SK-N-SH (cell line): ENCODE measurements at regions not wholly inside any gene's neighbourhood (a gene's known extent, or its start where the extent isn't known, plus 50 kb on each side); places are given as distances from the start of the nearest gene placed in this dataset.

Experiments
- CTCF ChIA-PET: fragments of 300-600, 350-600 bp; formaldehyde crosslinking; extraction: SDS; loops from one replicate; lab custom pipeline; 2021; lab: Yijun Ruan, JAX
- POLR2A ChIA-PET: fragments of 350-600 bp; sonication (Branson Sonifier 250); formaldehyde crosslinking; extraction: SDS; loops from one replicate; lab custom pipeline; 2020; ENCODE audit warnings: antibody characterized with exemption, inconsistent platforms; lab: Yijun Ruan, JAX
- DNase-seq: peaks from one replicate; pipeline ENCODE4 v3.0.0; 2012
- H2AFZ ChIP-seq: fragments of 200-600 bp; sonication (generic); 2 replicates; pipeline ENCODE4 v1.8.1; 2016; ENCODE audit warnings: antibody characterized with exemption, mild to moderate bottlenecking, low read depth
- H3F3A ChIP-seq: fragments of 200-600 bp; sonication (generic); replicated peaks from 2 replicates; pipeline ENCODE3; 2016; ENCODE audit warnings: antibody characterized with exemption, mild to moderate bottlenecking; ENCODE audit not compliant: insufficient read depth
- H3K27ac ChIP-seq, 2 experiments: fragments of 200-500 bp in 1 of 2; fragments of 200-600 bp in 1 of 2; sonication (Bioruptor generic) in 1 of 2; sonication (generic), shearing (Covaris generic) in 1 of 2; 2 replicates each; pipeline versions ENCODE4 v1.5.1 to v1.6.1; 2014 to 2016; ENCODE audit warnings: low read depth in 2 of 2, inconsistent platforms in 1 of 2, low read length in 1 of 2, mild to moderate bottlenecking in 1 of 2, mixed read lengths in 1 of 2
- H3K27me3 ChIP-seq: fragments of 200-600 bp; sonication (generic), shearing (Covaris generic); 2 replicates; pipeline ENCODE4 v1.6.1; 2016; ENCODE audit warnings: mixed run types; ENCODE audit not compliant: insufficient read depth
- H3K36me3 ChIP-seq, 2 experiments: fragments of 200-500 bp in 1 of 2; fragments of 200-600 bp in 1 of 2; sonication (Bioruptor generic) in 1 of 2; sonication (generic) in 1 of 2; replicated peaks in 1 of 2; 2 replicates each; pipeline versions ENCODE3 to v1.5.1; 2014 to 2016; ENCODE audit warnings: low read length in 1 of 2, mild to moderate bottlenecking in 1 of 2; ENCODE audit not compliant: insufficient read depth in 2 of 2, control insufficient read depth in 1 of 2
- H3K4me1 ChIP-seq, 2 experiments: fragments of 200-500 bp in 1 of 2; fragments of 200-600 bp in 1 of 2; sonication (Bioruptor generic) in 1 of 2; sonication (generic), shearing (Covaris generic) in 1 of 2; 2 replicates each; pipeline versions ENCODE4 v1.5.1 to v1.6.1; 2014 to 2016; ENCODE audit warnings: low read depth in 1 of 2, low read length in 1 of 2, mixed run types in 1 of 2; ENCODE audit not compliant: insufficient read depth in 2 of 2, control insufficient read depth in 1 of 2
- H3K4me2 ChIP-seq: fragments of 200-600 bp; sonication (generic), shearing (Covaris generic); 2 replicates; pipeline ENCODE4 v1.6.1; 2017; ENCODE audit warnings: mixed run types
- H3K4me3 ChIP-seq, 2 experiments: fragments of 200-500 bp in 1 of 2; fragments of 200-600 bp in 1 of 2; sonication (Bioruptor generic) in 1 of 2; sonication (generic), shearing (Covaris generic) in 1 of 2; 2 replicates each; pipeline versions ENCODE4 v1.5.1 to v1.8.1; 2014 to 2016; ENCODE audit warnings: low read depth in 2 of 2, inconsistent platforms in 1 of 2, low read length in 1 of 2, mild to moderate bottlenecking in 1 of 2, mixed read lengths in 1 of 2, moderate library complexity in 1 of 2
- H3K79me2 ChIP-seq: fragments of 200-600 bp; sonication (generic); 2 replicates; pipeline ENCODE4 v1.8.1; 2017; ENCODE audit warnings: mild to moderate bottlenecking; ENCODE audit not compliant: insufficient read depth
- H3K9ac ChIP-seq: fragments of 200-600 bp; sonication (generic); 2 replicates; pipeline ENCODE4 v1.6.1; 2017; ENCODE audit warnings: mixed run types
- H3K9me2 ChIP-seq: fragments of 200-600 bp; sonication (generic); 2 replicates; pipeline ENCODE4 v1.6.1; 2017; ENCODE audit warnings: mixed run types
- H3K9me3 ChIP-seq: fragments of 200-600 bp; sonication (generic); 2 replicates; pipeline ENCODE4 v1.6.1; 2017; ENCODE audit warnings: mixed run types, mild to moderate bottlenecking, moderate library complexity
- H4K20me1 ChIP-seq: fragments of 200-600 bp; sonication (generic); 2 replicates; pipeline ENCODE4 v1.6.1; 2017; ENCODE audit warnings: mild to moderate bottlenecking, mixed run types; ENCODE audit not compliant: insufficient read depth
- ELF1 ChIP-seq: IDR thresholded peaks from 2 replicates; pipeline ENCODE4 v1.4.0; 2012
- GATA2 ChIP-seq: sonication (generic); formaldehyde crosslinking; IDR thresholded peaks from 2 replicates; pipeline ENCODE4 v1.5.0; 2020; ENCODE audit warnings: mild to moderate bottlenecking, missing genetic modification reagents
- NRF1 ChIP-seq: IDR thresholded peaks from 2 replicates; pipeline ENCODE4 v1.6.1; 2012; ENCODE audit warnings: low read depth, mild to moderate bottlenecking, low read length
- POLR2AphosphoS5 ChIP-seq: IDR thresholded peaks from 2 replicates; pipeline ENCODE4 v1.6.1; 2012; ENCODE audit warnings: low read depth, low read length
- RFX5 ChIP-seq: IDR thresholded peaks from 2 replicates; pipeline ENCODE4 v1.6.1; 2012; ENCODE audit warnings: mild to moderate bottlenecking, improper control_type of control experiment, low read length
- RXRA ChIP-seq: IDR thresholded peaks from 2 replicates; pipeline ENCODE4 v1.4.0; 2012; ENCODE audit warnings: low read depth, mild to moderate bottlenecking, borderline replicate concordance
- SIN3A ChIP-seq: IDR thresholded peaks from 2 replicates; pipeline ENCODE4 v1.6.1; 2012; ENCODE audit warnings: low read depth, mild to moderate bottlenecking, low read length, moderate library complexity, borderline replicate concordance
- SMC3 ChIP-seq: IDR thresholded peaks from 2 replicates; pipeline ENCODE4 v1.6.1; 2012; ENCODE audit warnings: low read depth, low read length, improper control_type of control experiment
- TAF1 ChIP-seq: IDR thresholded peaks from 2 replicates; pipeline ENCODE4 v1.6.1; 2012; ENCODE audit warnings: low read depth, mild to moderate bottlenecking, low read length, moderate library complexity, borderline replicate concordance
- TCF12 ChIP-seq: IDR thresholded peaks from 2 replicates; pipeline ENCODE4 v1.4.0; 2012
- WGBS: methylation state at CpG from one replicate; pipeline ENCODE4 v1.1.6; 2017; ENCODE audit warnings: low lambda C conversion rate; 5-methylcytosine and 5-hydroxymethylcytosine counted together
- TF ChIP-seq, protein P1 (sequence below): IDR thresholded peaks from 2 replicates; pipeline ENCODE4 v1.4.0; 2012; ENCODE audit warnings: low read depth, borderline replicate concordance

DNA sequence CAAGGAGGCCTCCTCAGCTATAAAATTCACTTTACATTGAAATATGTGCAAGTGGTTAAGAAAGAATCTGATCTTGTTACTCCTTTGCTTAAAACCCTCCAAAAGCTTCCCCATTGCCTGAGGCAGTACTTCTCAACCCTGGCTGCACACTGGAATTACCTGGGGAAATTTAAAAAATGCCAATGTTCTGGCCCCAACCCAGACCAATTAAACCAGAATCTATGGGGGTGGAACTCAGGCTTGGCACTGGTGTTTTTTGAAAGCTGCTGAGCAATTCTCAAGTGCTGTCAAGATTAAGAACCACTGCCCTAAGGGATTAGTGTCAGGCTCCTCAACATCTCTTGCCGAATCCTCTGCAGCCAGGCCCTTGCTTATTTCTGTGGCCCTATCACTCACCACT is 269.6 kb downstream of the ELAVL2 start:
- no peak overlapping the region for H2AFZ ChIP-seq
- no peak overlapping the region for H3K4me3 ChIP-seq
- no peak overlapping the region for H3K9ac ChIP-seq
- CTCF ChIA-PET, result no interaction called here
- no peaks in the 10 kb centered on the region for H4K20me1 ChIP-seq
- H3K4me1 ChIP-seq, result peaks cover 0 to 1% of the 10 kb centered on the region in 2 experiments; a peak in 1 of 4 replicates
- TF ChIP-seq SMC3 (no peak), TCF12 (no peak)
- H3K4me2 ChIP-seq, result no peak overlapping the region
- no peaks in the 10 kb centered on the region for H3K36me3 ChIP-seq
- H3K9me3 ChIP-seq, result no peaks in the 10 kb centered on the region
- H3K27ac ChIP-seq, result no peak overlapping the region
- H3K79me2 ChIP-seq, result no peaks in the 10 kb centered on the region
- H3F3A ChIP-seq, result no peaks in the 10 kb centered on the region
- POLR2A ChIA-PET, result no interaction called here
- no peak for DNase-seq
- WGBS, result 38% methylated on average over 1 of the region's 1 CpG
- no peaks in the 10 kb centered on the region for H3K9me2 ChIP-seq
- H3K27me3 ChIP-seq, result no peaks in the 10 kb centered on the region

DNA sequence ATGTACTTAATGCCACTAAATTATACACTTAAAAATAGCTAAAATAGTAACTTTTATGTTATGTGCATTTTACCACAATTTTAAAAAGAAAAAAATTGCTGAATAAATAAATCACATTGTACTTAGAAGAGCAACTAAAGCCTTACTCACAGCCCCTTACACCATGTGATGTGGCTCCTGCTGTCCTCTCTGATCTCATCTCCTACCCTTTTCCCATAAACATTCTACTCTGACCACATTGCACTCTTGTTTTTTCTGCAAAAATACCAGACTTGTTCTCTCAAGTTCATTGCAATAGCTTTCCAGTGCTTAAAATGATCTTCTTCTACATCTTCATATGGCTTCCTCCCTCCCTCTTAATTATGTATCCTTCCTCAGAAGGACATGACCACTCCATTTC is 268.4 kb downstream of the ELAVL2 start:
- H3K4me2 ChIP-seq, result no peak overlapping the region
- H2AFZ ChIP-seq, result no peak overlapping the region
- no peaks in the 10 kb centered on the region for H3K27me3 ChIP-seq
- H4K20me1 ChIP-seq, result no peaks in the 10 kb centered on the region
- H3K9me2 ChIP-seq, result no peaks in the 10 kb centered on the region
- H3K9ac ChIP-seq, result no peak overlapping the region
- no peak for TF ChIP-seq ELF1
- TF ChIP-seq RFX5, result no peak
- no peak for TF ChIP-seq GATA2 (CRISPR knock-in tag)
- no peak for TF ChIP-seq TAF1
- no peak for TF ChIP-seq NRF1
- TF ChIP-seq, all 33 proteins: peak for 0
- H3K9me3 ChIP-seq, result no peaks in the 10 kb centered on the region
- H3K36me3 ChIP-seq, result no peaks in the 10 kb centered on the region
- H3K27ac ChIP-seq, result no peak overlapping the region
- no peak for DNase-seq
- H3K4me3 ChIP-seq, result no peak overlapping the region
- no peaks in the 10 kb centered on the region for H3K79me2 ChIP-seq
- ChIA-PET POLR2A (no interaction called here), CTCF (no interaction called here)
- H3K4me1 ChIP-seq, result no peaks in the 10 kb centered on the region
- H3F3A ChIP-seq, result no peaks in the 10 kb centered on the region

DNA sequence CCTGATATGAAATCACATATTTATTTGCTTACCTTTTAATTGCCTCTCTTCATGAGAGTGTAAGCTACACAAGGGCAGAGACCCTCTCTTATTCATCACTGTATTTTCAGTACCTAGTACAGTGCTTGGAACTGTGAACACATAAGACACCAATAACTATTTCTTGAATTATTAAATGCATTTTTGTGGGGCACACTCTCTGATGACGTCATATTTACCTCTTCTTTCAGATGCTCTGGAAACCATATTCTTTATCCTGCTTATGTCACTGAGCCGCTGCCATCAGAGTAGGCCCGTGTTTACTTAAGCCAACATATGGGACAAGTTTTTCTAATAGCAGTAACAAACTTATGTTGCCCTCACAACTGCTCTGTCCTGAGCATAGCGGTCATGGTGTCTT is 266.5 kb downstream of the ELAVL2 start:
- no peaks in the 10 kb centered on the region for H3K4me1 ChIP-seq
- H2AFZ ChIP-seq, result no peak overlapping the region
- H3K27ac ChIP-seq, result no peak overlapping the region
- ChIA-PET POLR2A (no interaction called here), CTCF (no interaction called here)
- no peak overlapping the region for H3K9ac ChIP-seq
- DNase-seq, result no peak
- no peaks in the 10 kb centered on the region for H3K79me2 ChIP-seq
- H3K4me2 ChIP-seq, result no peak overlapping the region
- H3K9me2 ChIP-seq, result no peaks in the 10 kb centered on the region
- H4K20me1 ChIP-seq, result no peaks in the 10 kb centered on the region
- WGBS, result 23% methylated on average over 4 of the region's 4 CpGs
- no peaks in the 10 kb centered on the region for H3F3A ChIP-seq
- TF ChIP-seq SMC3, result no peak
- no peak for TF ChIP-seq RXRA
- TF ChIP-seq SIN3A, result no peak
- TF ChIP-seq, protein P1, sequence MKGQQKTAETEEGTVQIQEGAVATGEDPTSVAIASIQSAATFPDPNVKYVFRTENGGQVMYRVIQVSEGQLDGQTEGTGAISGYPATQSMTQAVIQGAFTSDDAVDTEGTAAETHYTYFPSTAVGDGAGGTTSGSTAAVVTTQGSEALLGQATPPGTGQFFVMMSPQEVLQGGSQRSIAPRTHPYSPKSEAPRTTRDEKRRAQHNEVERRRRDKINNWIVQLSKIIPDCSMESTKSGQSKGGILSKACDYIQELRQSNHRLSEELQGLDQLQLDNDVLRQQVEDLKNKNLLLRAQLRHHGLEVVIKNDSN, result no peak
- no peak for TF ChIP-seq POLR2AphosphoS5
- H3K36me3 ChIP-seq, result no peaks in the 10 kb centered on the region
- no peak overlapping the region for H3K4me3 ChIP-seq
- no peaks in the 10 kb centered on the region for H3K27me3 ChIP-seq
- no peaks in the 10 kb centered on the region for H3K9me3 ChIP-seq
